Endodermal cell (in vitro differentiated cells): ENCODE measurements at regions not wholly inside any gene's neighbourhood (a gene's known extent, or its start where the extent isn't known, plus 50 kb on each side); places are given as distances from the start of the nearest gene placed in this dataset.

Source experiments
- DNase-seq: peaks from one replicate; pipeline ENCODE4 v3.0.0-alpha.2; 2017
- H3K27ac ChIP-seq: 2 replicates; pipeline ENCODE4 v1.5.1; 2013; ENCODE audit warnings: mild to moderate bottlenecking, low read depth, low read length, moderate library complexity
- H3K27me3 ChIP-seq: 2 replicates; pipeline ENCODE4 v1.6.1; 2013; ENCODE audit warnings: mild to moderate bottlenecking, low read length, moderate library complexity; ENCODE audit not compliant: insufficient read depth, control insufficient read depth, poor library complexity, severe bottlenecking
- H3K36me3 ChIP-seq: 2 replicates; pipeline ENCODE4 v1.7.0; 2013; ENCODE audit warnings: mild to moderate bottlenecking, low read length, moderate library complexity; ENCODE audit not compliant: control insufficient read depth, insufficient read depth
- H3K4me1 ChIP-seq: one replicate; pipeline ENCODE4 v1.7.0; 2013; ENCODE audit warnings: low read length; ENCODE audit not compliant: control insufficient read depth, insufficient read depth
- H3K4me3 ChIP-seq: 2 replicates; pipeline ENCODE4 v1.5.1; 2013; ENCODE audit warnings: mild to moderate bottlenecking, low read length, moderate library complexity
- H3K9ac ChIP-seq: 2 replicates; pipeline ENCODE4 v1.6.1; 2013; ENCODE audit warnings: mild to moderate bottlenecking, low read length, moderate library complexity; ENCODE audit not compliant: poor library complexity, severe bottlenecking; ENCODE audit errors: extremely low read depth
- H3K9me3 ChIP-seq: 2 replicates; pipeline ENCODE4 v1.6.1; 2013; ENCODE audit warnings: mild to moderate bottlenecking, low read length, moderate library complexity; ENCODE audit not compliant: control insufficient read depth
- H3K27ac Mint-ChIP-seq: 2 replicates; pipeline ENCODE4 v1.8.0; 2020; ENCODE audit warnings: mixed read lengths
- H3K27me3 Mint-ChIP-seq: 2 replicates; pipeline ENCODE4 v1.8.0; 2021; ENCODE audit warnings: mild to moderate bottlenecking, mixed read lengths; ENCODE audit not compliant: insufficient read depth
- H3K36me3 Mint-ChIP-seq: 2 replicates; pipeline ENCODE4 v1.8.0; 2020; ENCODE audit warnings: low read depth, mixed read lengths
- H3K4me1 Mint-ChIP-seq: 2 replicates; pipeline ENCODE4 v1.8.0; 2020; ENCODE audit warnings: mixed read lengths
- H3K4me3 Mint-ChIP-seq: 2 replicates; pipeline ENCODE4 v1.8.0; 2020; ENCODE audit warnings: mild to moderate bottlenecking, moderate library complexity, mixed read lengths
- H3K9me3 Mint-ChIP-seq: 2 replicates; pipeline ENCODE4 v1.8.0; 2020; ENCODE audit warnings: mild to moderate bottlenecking, mixed read lengths
- CTCF ChIP-seq: fragments of 200-600 bp; sonication (generic); conservative IDR thresholded peaks from 2 replicates; pipeline ENCODE4 v1.5.0; 2021; ENCODE audit warnings: antibody characterized with exemption, mild to moderate bottlenecking
- WGBS, 2 experiments: methylation state at CpG; one replicate each; pipeline versions ENCODE4 v1.1.5 to v1.1.7; 2013; ENCODE audit warnings: missing lambda C conversion rate in 2 of 2, mixed read lengths in 1 of 2; ENCODE audit not compliant: insufficient coverage in 1 of 2, insufficient read length in 1 of 2; 5-methylcytosine and 5-hydroxymethylcytosine counted together

DNA sequence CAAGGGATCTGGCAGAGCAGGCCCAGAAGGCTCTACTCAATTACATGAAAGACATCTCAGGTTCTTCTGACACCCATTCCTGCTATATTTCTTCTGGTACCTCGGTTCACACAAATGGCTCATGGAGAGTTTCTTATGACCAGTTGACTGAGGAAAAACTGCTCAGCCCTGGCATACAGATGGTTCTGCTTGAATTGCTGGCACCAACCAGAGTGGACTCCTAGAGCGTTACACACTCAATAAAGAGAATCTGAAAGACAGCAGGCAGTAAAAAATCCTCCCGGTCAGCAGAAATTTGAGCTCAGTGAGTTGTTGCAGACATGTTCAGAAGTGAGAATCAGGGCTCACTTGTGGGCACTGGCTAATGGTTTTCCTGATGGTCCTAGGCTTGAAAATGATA lies 434.4 kb downstream of the TCERG1L start:
- Mint-ChIP-seq H3K4me3 (no peak overlapping the region), H3K36me3 (no peaks in the 10 kb centered on the region), H3K9me3 (no peaks in the 10 kb centered on the region), H3K4me1 (no peaks in the 10 kb centered on the region), H3K27ac (no peak overlapping the region), H3K27me3 (no peaks in the 10 kb centered on the region)
- Histone ChIP-seq H3K36me3 (no peaks in the 10 kb centered on the region), H3K27me3 (no peaks in the 10 kb centered on the region), H3K27ac (no peak overlapping the region), H3K9me3 (no peaks in the 10 kb centered on the region), H3K9ac (no peak overlapping the region), H3K4me1 (no peaks in the 10 kb centered on the region), H3K4me3 (no peak overlapping the region)
- no peak for TF ChIP-seq CTCF
- WGBS, 2 experiments: 73 to 83% methylated on average over 3 of the region's 3 CpGs
- peak; percentile 7 for DNase-seq

DNA sequence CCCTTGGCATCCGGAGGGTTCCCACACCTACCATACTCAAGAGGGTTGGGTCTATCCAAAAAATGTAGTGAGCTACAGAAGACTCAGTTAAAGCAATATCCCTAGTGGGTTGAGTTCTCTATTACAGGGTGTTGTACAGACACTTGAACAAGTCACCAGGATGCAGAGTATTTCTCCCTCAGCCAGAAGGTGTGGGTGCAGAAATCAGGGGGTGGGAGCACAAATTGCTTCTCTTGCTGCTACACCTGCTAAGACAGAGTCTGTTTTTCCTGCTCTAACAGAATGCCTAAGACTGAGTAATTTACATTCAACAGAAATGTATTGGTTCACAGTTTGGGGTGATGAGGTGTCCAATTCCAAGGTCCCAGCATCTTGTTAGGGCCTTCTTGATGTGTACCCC lies 433.4 kb downstream of the TCERG1L start:
- no peaks in the 10 kb centered on the region for H3K4me1 Mint-ChIP-seq
- no peaks in the 10 kb centered on the region for H3K36me3 ChIP-seq
- no peak overlapping the region for H3K4me3 Mint-ChIP-seq
- H3K27me3 Mint-ChIP-seq: no peaks in the 10 kb centered on the region
- no peak overlapping the region for H3K27ac ChIP-seq
- H3K9me3 ChIP-seq: no peaks in the 10 kb centered on the region
- DNase-seq: peak; percentile 1
- H3K36me3 Mint-ChIP-seq: no peaks in the 10 kb centered on the region
- H3K4me3 ChIP-seq: no peak overlapping the region
- H3K27ac Mint-ChIP-seq: no peak overlapping the region
- no peaks in the 10 kb centered on the region for H3K9me3 Mint-ChIP-seq
- no peaks in the 10 kb centered on the region for H3K4me1 ChIP-seq
- H3K27me3 ChIP-seq: no peaks in the 10 kb centered on the region
- no peak overlapping the region for H3K9ac ChIP-seq
- WGBS, 2 experiments: 78% methylated on average over 1 of the region's 1 CpG; no CpG with 5 or more reads in 1 of the 2 experiments
- TF ChIP-seq CTCF: no peak

DNA sequence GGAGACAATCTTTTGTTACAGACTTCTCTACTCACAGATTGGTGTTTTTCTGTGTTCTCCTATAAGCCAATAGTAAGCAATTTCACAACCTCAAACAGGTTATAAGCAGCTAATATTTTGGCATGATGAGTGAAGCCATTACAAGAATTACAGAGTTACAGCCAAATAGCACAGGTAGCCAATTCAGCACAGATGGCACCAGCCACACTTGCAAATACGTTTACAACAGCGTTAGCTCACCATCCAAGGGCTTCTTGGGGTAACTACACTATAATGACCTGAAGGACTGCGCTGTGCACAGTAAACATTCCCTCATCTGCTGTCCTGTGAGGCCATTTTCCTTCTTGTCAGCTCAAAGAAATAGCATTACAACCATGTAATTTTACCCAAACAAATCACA lies 428.6 kb downstream of the TCERG1L start:
- DNase-seq: no peak
- no peaks in the 10 kb centered on the region for H3K27me3 ChIP-seq
- no peaks in the 10 kb centered on the region for H3K36me3 ChIP-seq
- Mint-ChIP-seq H3K27ac (no peak overlapping the region), H3K4me1 (no peaks in the 10 kb centered on the region), H3K27me3 (no peaks in the 10 kb centered on the region), H3K9me3 (no peaks in the 10 kb centered on the region), H3K36me3 (no peaks in the 10 kb centered on the region), H3K4me3 (no peak overlapping the region)
- H3K9ac ChIP-seq: no peak overlapping the region
- no peaks in the 10 kb centered on the region for H3K4me1 ChIP-seq
- 94 to 100% methylated on average over 3 of the region's 3 CpGs for WGBS, 2 experiments
- H3K27ac ChIP-seq: no peak overlapping the region
- H3K4me3 ChIP-seq: no peak overlapping the region
- H3K9me3 ChIP-seq: no peaks in the 10 kb centered on the region
- TF ChIP-seq CTCF: no peak
